ENCODE measurements at regions not wholly inside any gene's neighbourhood (a gene's known extent, or its start where the extent isn't known, plus 50 kb on each side); places are given as distances from the start of the nearest gene placed in this dataset.

GRCh38 chr11:28495333-28495732, 387.1 kb downstream of the METTL15 start:
- TF ChIP-seq L3MBTL2 (conservative IDR thresholded peaks at IDR 0.05) = no peak
- TF ChIP-seq ZNF384 (IDR thresholded peaks at IDR 0.05) = no peak
- TF ChIP-seq FOXA1 (IDR thresholded peaks at IDR 0.05) = no peak
- TF ChIP-seq NFRKB (IDR thresholded peaks at IDR 0.05) = no peak
- no peak for TF ChIP-seq CTBP1 (IDR thresholded peaks at IDR 0.05; ENCODE audit: borderline replicate concordance)
- no peak for TF ChIP-seq ARNT (IDR thresholded peaks at IDR 0.05)
- TF ChIP-seq FOXM1 (IDR thresholded peaks at IDR 0.05; ENCODE audit: borderline replicate concordance) = no peak
- TF ChIP-seq SP1 (IDR thresholded peaks at IDR 0.05) = no peak
- POLR2A ChIA-PET = no interaction called here
- CTCF ChIA-PET = no interaction called here
- DNase-seq (ENCODE audit: extremely low spot score) = no peak

DNA sequence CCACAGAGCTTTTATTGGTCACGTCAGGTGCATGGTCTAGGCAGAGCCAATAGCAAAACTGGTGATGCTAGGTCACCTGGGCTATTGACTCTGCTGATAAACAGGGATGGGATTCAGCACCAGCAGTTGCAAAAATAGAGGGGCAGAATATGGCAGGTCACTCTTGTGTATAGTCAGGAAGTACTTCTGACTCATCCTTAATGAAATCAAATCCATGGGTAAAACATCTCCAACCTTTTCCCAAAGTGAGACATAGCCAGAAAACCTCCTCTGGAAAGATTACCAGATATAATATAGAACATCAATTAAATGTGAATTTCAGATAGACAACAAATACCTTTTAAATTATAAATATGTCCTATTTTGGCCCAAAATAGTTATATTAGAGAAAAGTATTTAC, 383.2 kb downstream of the METTL15 start:
- TF ChIP-seq FOXA1 (IDR thresholded peaks at IDR 0.05) (no peak), L3MBTL2 (conservative IDR thresholded peaks at IDR 0.05) (no peak), TARDBP (IDR thresholded peaks at IDR 0.05) (no peak), SUZ12 (IDR thresholded peaks at IDR 0.05) (no peak), CTBP1 (IDR thresholded peaks at IDR 0.05; ENCODE audit: borderline replicate concordance) (no peak), NFRKB (IDR thresholded peaks at IDR 0.05) (no peak), PKNOX1 (IDR thresholded peaks at IDR 0.05) (no peak), ELF4 (IDR thresholded peaks at IDR 0.05) (no peak), BHLHE40 (IDR thresholded peaks at IDR 0.05; ENCODE audit: borderline replicate concordance) (no peak), SP1 (IDR thresholded peaks at IDR 0.05) (no peak), FOXK2 (IDR thresholded peaks at IDR 0.05) (no peak), LEF1 (IDR thresholded peaks at IDR 0.05; ENCODE audit: borderline replicate concordance) (no peak), ZNF384 (IDR thresholded peaks at IDR 0.05) (no peak), FOXM1 (IDR thresholded peaks at IDR 0.05; ENCODE audit: borderline replicate concordance) (no peak), HDGF (IDR thresholded peaks at IDR 0.05; ENCODE audit: borderline replicate concordance) (no peak), ARNT (IDR thresholded peaks at IDR 0.05) (no peak)
- ChIA-PET POLR2A (no interaction called here), CTCF (no interaction called here)
- DNase-seq (ENCODE audit: extremely low spot score) = no peak

DNA sequence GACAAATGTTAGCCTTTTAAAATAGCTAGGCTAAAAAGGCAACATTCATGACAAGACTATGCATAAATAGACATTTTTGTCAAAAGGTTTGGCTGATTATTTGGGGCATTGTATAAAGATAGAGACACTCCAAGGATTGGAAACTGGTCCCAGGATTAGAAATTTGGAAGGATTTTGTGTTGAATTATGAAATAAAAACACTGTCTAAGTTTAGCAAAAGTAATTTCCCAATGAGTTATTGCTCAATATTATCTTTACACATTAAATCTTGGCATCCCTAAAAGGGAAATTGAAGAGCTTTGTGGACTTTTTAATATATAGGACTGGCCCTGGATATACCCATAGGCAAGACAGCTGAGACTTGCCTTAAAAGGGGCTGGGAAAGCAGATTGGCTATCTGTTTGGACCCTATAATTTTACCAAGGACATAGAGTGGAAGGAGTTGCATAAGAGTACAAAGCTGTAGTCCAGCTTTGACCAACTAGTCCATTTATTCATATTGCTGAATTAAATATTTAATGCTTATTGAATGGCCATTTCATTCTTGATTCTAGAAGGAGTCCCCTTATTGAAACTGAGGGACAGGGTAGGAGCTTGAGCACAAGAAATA, 382.7 kb downstream of the METTL15 start:
- ChIA-PET POLR2A (no interaction called here), CTCF (no interaction called here)
- no peak for DNase-seq (ENCODE audit: extremely low spot score)
- no peak for TF ChIP-seq SP1 (IDR thresholded peaks at IDR 0.05)
- TF ChIP-seq L3MBTL2 (conservative IDR thresholded peaks at IDR 0.05) = no peak
- no peak for TF ChIP-seq TARDBP (IDR thresholded peaks at IDR 0.05)
- TF ChIP-seq PKNOX1 (IDR thresholded peaks at IDR 0.05) = no peak
- no peak for TF ChIP-seq LEF1 (IDR thresholded peaks at IDR 0.05; ENCODE audit: borderline replicate concordance)
- no peak for TF ChIP-seq BHLHE40 (IDR thresholded peaks at IDR 0.05; ENCODE audit: borderline replicate concordance)
- TF ChIP-seq HDGF (IDR thresholded peaks at IDR 0.05; ENCODE audit: borderline replicate concordance) = no peak
- TF ChIP-seq CTBP1 (IDR thresholded peaks at IDR 0.05; ENCODE audit: borderline replicate concordance) = no peak

- POLR2A ChIA-PET = no interaction called here
- no peak for DNase-seq (ENCODE audit: extremely low spot score)
- CTCF ChIA-PET = no interaction called here
- TF ChIP-seq TARDBP (IDR thresholded peaks at IDR 0.05) (no peak), L3MBTL2 (conservative IDR thresholded peaks at IDR 0.05) (no peak), LEF1 (IDR thresholded peaks at IDR 0.05; ENCODE audit: borderline replicate concordance) (no peak), HDGF (IDR thresholded peaks at IDR 0.05; ENCODE audit: borderline replicate concordance) (no peak), ARNT (IDR thresholded peaks at IDR 0.05) (no peak), FOXM1 (IDR thresholded peaks at IDR 0.05; ENCODE audit: borderline replicate concordance) (no peak), CTBP1 (IDR thresholded peaks at IDR 0.05; ENCODE audit: borderline replicate concordance) (no peak), SUZ12 (IDR thresholded peaks at IDR 0.05) (no peak), ZNF384 (IDR thresholded peaks at IDR 0.05) (no peak)
These were observed 380.1 kb downstream of the METTL15 start for GRCh38 chr11:28488336-28488735.

GRCh38 chr11:28483072-28483867, 375.1 kb downstream of the METTL15 start:
- ChIA-PET CTCF (no interaction called here), POLR2A (no interaction called here)
- DNase-seq (ENCODE audit: extremely low spot score) = no peak
- TF ChIP-seq SUZ12 (IDR thresholded peaks at IDR 0.05) (no peak), HDGF (IDR thresholded peaks at IDR 0.05; ENCODE audit: borderline replicate concordance) (no peak), FOXK2 (IDR thresholded peaks at IDR 0.05) (no peak), NFRKB (IDR thresholded peaks at IDR 0.05) (no peak), SP1 (IDR thresholded peaks at IDR 0.05) (no peak), ELF4 (IDR thresholded peaks at IDR 0.05) (no peak), FOXA1 (IDR thresholded peaks at IDR 0.05) (no peak), PKNOX1 (IDR thresholded peaks at IDR 0.05) (no peak), ZNF384 (IDR thresholded peaks at IDR 0.05) (no peak)

DNA sequence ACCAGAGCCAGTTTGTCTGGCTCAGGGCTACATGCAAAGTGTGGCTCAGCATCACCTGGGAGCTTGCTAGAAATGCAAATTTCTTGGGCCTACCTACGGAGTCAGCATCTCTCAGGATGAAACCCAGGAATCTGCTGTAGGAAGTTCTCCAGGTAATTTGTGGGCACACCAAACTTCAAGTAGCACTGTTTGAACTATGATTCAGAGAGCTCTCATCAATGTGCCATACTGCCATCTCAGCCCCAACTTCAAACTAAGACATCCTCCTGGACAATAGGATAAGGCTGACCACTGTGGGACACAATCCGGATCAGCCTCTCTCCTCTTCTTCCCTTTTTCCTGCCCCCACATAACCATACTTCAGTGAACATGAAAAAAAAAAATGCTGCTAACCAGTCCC, 374.5 kb downstream of the METTL15 start:
- ChIA-PET POLR2A (no interaction called here), CTCF (no interaction called here)
- TF ChIP-seq PKNOX1 (IDR thresholded peaks at IDR 0.05) (no peak), FOXK2 (IDR thresholded peaks at IDR 0.05) (no peak), BHLHE40 (IDR thresholded peaks at IDR 0.05; ENCODE audit: borderline replicate concordance) (no peak), ELF4 (IDR thresholded peaks at IDR 0.05) (no peak), NFRKB (IDR thresholded peaks at IDR 0.05) (no peak), HDGF (IDR thresholded peaks at IDR 0.05; ENCODE audit: borderline replicate concordance) (no peak), FOXA1 (IDR thresholded peaks at IDR 0.05) (no peak), SUZ12 (IDR thresholded peaks at IDR 0.05) (no peak), L3MBTL2 (conservative IDR thresholded peaks at IDR 0.05) (no peak), LEF1 (IDR thresholded peaks at IDR 0.05; ENCODE audit: borderline replicate concordance) (no peak), TARDBP (IDR thresholded peaks at IDR 0.05) (no peak), FOXM1 (IDR thresholded peaks at IDR 0.05; ENCODE audit: borderline replicate concordance) (no peak), ZNF384 (IDR thresholded peaks at IDR 0.05) (no peak), ARNT (IDR thresholded peaks at IDR 0.05) (no peak), SP1 (IDR thresholded peaks at IDR 0.05) (no peak), CTBP1 (IDR thresholded peaks at IDR 0.05; ENCODE audit: borderline replicate concordance) (no peak)
- no peak for DNase-seq (ENCODE audit: extremely low spot score)
